ENCODE measurements at regions not wholly inside any gene's neighbourhood (a gene's known extent, or its start where the extent isn't known, plus 50 kb on each side); places are given as distances from the start of the nearest gene placed in this dataset.
A peak's percentile ranks its signal among the peaks of the same experiment; 100 is the strongest.

- TF ChIP-seq CTCF (IDR thresholded peaks at IDR 0.05; ENCODE audit: extremely low read depth, low read depth, low read length) = no peak
- H3K9me3 ChIP-seq (ENCODE audit: low read depth, low read length) = no peaks in the 10 kb centered on the region
- H3K79me2 ChIP-seq (ENCODE audit: insufficient read depth, low read length) = no peaks in the 10 kb centered on the region
- H3K36me3 ChIP-seq (ENCODE audit: insufficient read depth, low read length) = no peaks in the 10 kb centered on the region
- no peak for DNase-seq (ENCODE audit: insufficient read length, low spot score, missing footprints)
- H3K4me2 ChIP-seq (ENCODE audit: insufficient read depth, low read length) = no peak overlapping the region
- H3K27ac ChIP-seq (ENCODE audit: low read depth, low read length) = no peak overlapping the region
- no peak overlapping the region for H3K4me3 ChIP-seq (ENCODE audit: insufficient read depth, low read length)
- no peaks in the 10 kb centered on the region for H4K20me1 ChIP-seq (ENCODE audit: insufficient read depth, low read length)
- H3K27me3 ChIP-seq (ENCODE audit: insufficient read depth, low read length) = peaks cover 8% of the 10 kb centered on the region
- no peak overlapping the region for H2AFZ ChIP-seq (ENCODE audit: low read length)
- H3K4me1 ChIP-seq (ENCODE audit: insufficient read depth, low read length) = no peaks in the 10 kb centered on the region
Measured at GRCh38 chr2:56025469-56026193, 102.0 kb upstream of the EFEMP1 start.

GRCh38 chr2:56026828-56027227 lies 103.2 kb upstream of the EFEMP1 start:
- DNase-seq (ENCODE audit: insufficient read length, low spot score, missing footprints) = no peak
- Histone ChIP-seq H3K9me3 (ENCODE audit: low read depth, low read length) (no peaks in the 10 kb centered on the region), H3K4me3 (ENCODE audit: insufficient read depth, low read length) (no peak overlapping the region), H3K36me3 (ENCODE audit: insufficient read depth, low read length) (no peaks in the 10 kb centered on the region), H3K79me2 (ENCODE audit: insufficient read depth, low read length) (no peaks in the 10 kb centered on the region), H3K27me3 (ENCODE audit: insufficient read depth, low read length) (peaks cover 15% of the 10 kb centered on the region), H4K20me1 (ENCODE audit: insufficient read depth, low read length) (no peaks in the 10 kb centered on the region), H2AFZ (ENCODE audit: low read length) (no peak overlapping the region), H3K27ac (ENCODE audit: low read depth, low read length) (no peak overlapping the region), H3K4me2 (ENCODE audit: insufficient read depth, low read length) (no peak overlapping the region), H3K4me1 (ENCODE audit: insufficient read depth, low read length) (no peaks in the 10 kb centered on the region)
- no peak for TF ChIP-seq CTCF (IDR thresholded peaks at IDR 0.05; ENCODE audit: extremely low read depth, low read depth, low read length)

- Histone ChIP-seq H3K27ac (ENCODE audit: low read depth, low read length) (no peak overlapping the region), H3K36me3 (ENCODE audit: insufficient read depth, low read length) (no peaks in the 10 kb centered on the region), H3K79me2 (ENCODE audit: insufficient read depth, low read length) (no peaks in the 10 kb centered on the region), H2AFZ (ENCODE audit: low read length) (no peak overlapping the region), H3K4me1 (ENCODE audit: insufficient read depth, low read length) (no peaks in the 10 kb centered on the region), H3K9me3 (ENCODE audit: low read depth, low read length) (no peaks in the 10 kb centered on the region), H3K4me3 (ENCODE audit: insufficient read depth, low read length) (no peak overlapping the region), H3K4me2 (ENCODE audit: insufficient read depth, low read length) (no peak overlapping the region), H4K20me1 (ENCODE audit: insufficient read depth, low read length) (no peaks in the 10 kb centered on the region), H3K27me3 (ENCODE audit: insufficient read depth, low read length) (peaks cover 9% of the 10 kb centered on the region)
- no peak for DNase-seq (ENCODE audit: insufficient read length, low spot score, missing footprints)
- TF ChIP-seq CTCF (IDR thresholded peaks at IDR 0.05; ENCODE audit: extremely low read depth, low read depth, low read length) = no peak
Measured at GRCh38 chr2:56030062-56030461, 106.5 kb upstream of the EFEMP1 start.

GRCh38 chr2:56030901-56031300 lies 107.3 kb upstream of the EFEMP1 start:
- Histone ChIP-seq H3K79me2 (ENCODE audit: insufficient read depth, low read length) (no peaks in the 10 kb centered on the region), H2AFZ (ENCODE audit: low read length) (no peak overlapping the region), H3K9me3 (ENCODE audit: low read depth, low read length) (no peaks in the 10 kb centered on the region), H3K4me3 (ENCODE audit: insufficient read depth, low read length) (no peak overlapping the region), H3K36me3 (ENCODE audit: insufficient read depth, low read length) (no peaks in the 10 kb centered on the region), H3K4me1 (ENCODE audit: insufficient read depth, low read length) (no peaks in the 10 kb centered on the region), H4K20me1 (ENCODE audit: insufficient read depth, low read length) (no peaks in the 10 kb centered on the region), H3K27ac (ENCODE audit: low read depth, low read length) (no peak overlapping the region), H3K4me2 (ENCODE audit: insufficient read depth, low read length) (no peak overlapping the region), H3K27me3 (ENCODE audit: insufficient read depth, low read length) (peaks cover 9% of the 10 kb centered on the region)
- DNase-seq (ENCODE audit: insufficient read length, low spot score, missing footprints) = peak; percentile 62
- TF ChIP-seq CTCF (IDR thresholded peaks at IDR 0.05; ENCODE audit: extremely low read depth, low read depth, low read length) = no peak

Data from osteoblast (primary cell).